ENCODE measurements at regions not wholly inside any gene's neighbourhood (a gene's known extent, or its start where the extent isn't known, plus 50 kb on each side); places are given as distances from the start of the nearest gene placed in this dataset.
"Not testable (repeated sequence)": the region's sequence is repeated elsewhere in the genome, so short reads cannot be mapped to it uniquely, and the experiment has no call there.

GRCh38 chr9:102206432-102206831 is 468.0 kb upstream of the GRIN3A start:
- no peaks in the 10 kb centered on the region for H3K4me1 Mint-ChIP-seq
- no peaks in the 10 kb centered on the region for H3K36me3 ChIP-seq (ENCODE audit: control insufficient read depth, insufficient read depth, low read length)
- H3K4me3 Mint-ChIP-seq: no peak overlapping the region
- H3K9me3 ChIP-seq (ENCODE audit: control insufficient read depth in 2 of 2, low read length in 2 of 2): no peaks in the 10 kb centered on the region
- H3K9me3 Mint-ChIP-seq: peaks cover 0 to 24% (median 3%) of the 10 kb centered on the region in 7 donors
- no peaks in the 10 kb centered on the region for H3K27me3 Mint-ChIP-seq
- DNase-seq (no peak), ATAC-seq (ENCODE audit: low read depth in 2 of 2) (no peak)
- no peak overlapping the region for H3K27ac Mint-ChIP-seq
- no peaks in the 10 kb centered on the region for H3K27me3 ChIP-seq (ENCODE audit: control insufficient read depth, insufficient read depth, low read length)
- no peaks in the 10 kb centered on the region for H3K36me3 Mint-ChIP-seq
- H3K4me1 ChIP-seq (ENCODE audit: control insufficient read depth, insufficient read depth, low read length, poor library complexity, severe bottlenecking): no peaks in the 10 kb centered on the region
- no peak overlapping the region for H3K27ac ChIP-seq (ENCODE audit: insufficient read depth, low read length, poor library complexity, severe bottlenecking)
- no peak overlapping the region for H3K4me3 ChIP-seq (ENCODE audit: low read depth, low read length)

GRCh38 chr9:102205251-102205650 is 466.8 kb upstream of the GRIN3A start:
- no peak overlapping the region for H3K4me3 ChIP-seq (ENCODE audit: low read depth, low read length)
- no peaks in the 10 kb centered on the region for H3K36me3 ChIP-seq (ENCODE audit: control insufficient read depth, insufficient read depth, low read length)
- no peak overlapping the region for H3K27ac ChIP-seq (ENCODE audit: insufficient read depth, low read length, poor library complexity, severe bottlenecking)
- no peaks in the 10 kb centered on the region for H3K4me1 Mint-ChIP-seq
- no peak overlapping the region for H3K4me3 Mint-ChIP-seq
- ATAC-seq (ENCODE audit: low read depth in 2 of 2): no peak
- no peaks in the 10 kb centered on the region for H3K36me3 Mint-ChIP-seq
- H3K27me3 ChIP-seq (ENCODE audit: control insufficient read depth, insufficient read depth, low read length): no peaks in the 10 kb centered on the region
- H3K27ac Mint-ChIP-seq: no peak overlapping the region
- peaks cover 0 to 28% (median 6%) of the 10 kb centered on the region in 7 donors for H3K9me3 Mint-ChIP-seq
- no peak for DNase-seq
- H3K4me1 ChIP-seq (ENCODE audit: control insufficient read depth, insufficient read depth, low read length, poor library complexity, severe bottlenecking): no peaks in the 10 kb centered on the region
- H3K27me3 Mint-ChIP-seq: no peaks in the 10 kb centered on the region
- H3K9me3 ChIP-seq (ENCODE audit: control insufficient read depth in 2 of 2, low read length in 2 of 2): no peaks in the 10 kb centered on the region

- H3K9me3 Mint-ChIP-seq: peaks cover under 1 to 28% (median 7%) of the 10 kb centered on the region in 7 donors
- H3K4me1 Mint-ChIP-seq: no peaks in the 10 kb centered on the region
- H3K36me3 Mint-ChIP-seq: no peaks in the 10 kb centered on the region
- ATAC-seq (ENCODE audit: low read depth in 2 of 2) (no peak), DNase-seq (no peak)
- no peaks in the 10 kb centered on the region for H3K27me3 ChIP-seq (ENCODE audit: control insufficient read depth, insufficient read depth, low read length)
- H3K27ac ChIP-seq (ENCODE audit: insufficient read depth, low read length, poor library complexity, severe bottlenecking): no peak overlapping the region
- H3K4me3 Mint-ChIP-seq: no peak overlapping the region
- H3K9me3 ChIP-seq (ENCODE audit: control insufficient read depth in 2 of 2, low read length in 2 of 2): no peaks in the 10 kb centered on the region
- H3K4me1 ChIP-seq (ENCODE audit: control insufficient read depth, insufficient read depth, low read length, poor library complexity, severe bottlenecking): no peaks in the 10 kb centered on the region
- no peak overlapping the region for H3K27ac Mint-ChIP-seq
- H3K4me3 ChIP-seq (ENCODE audit: low read depth, low read length): no peak overlapping the region
- H3K27me3 Mint-ChIP-seq: no peaks in the 10 kb centered on the region
- no peaks in the 10 kb centered on the region for H3K36me3 ChIP-seq (ENCODE audit: control insufficient read depth, insufficient read depth, low read length)
These were observed 463.7 kb upstream of the GRIN3A start for GRCh38 chr9:102202126-102202525.

- Mint-ChIP-seq H3K4me1 (no peaks in the 10 kb centered on the region), H3K27me3 (no peaks in the 10 kb centered on the region), H3K9me3 (peaks cover 2 to 10% (median 4%) of the 10 kb centered on the region in 7 donors), H3K36me3 (no peaks in the 10 kb centered on the region), H3K27ac (no peak overlapping the region), H3K4me3 (no peak overlapping the region)
- Histone ChIP-seq H3K4me1 (ENCODE audit: control insufficient read depth, insufficient read depth, low read length, poor library complexity, severe bottlenecking) (no peaks in the 10 kb centered on the region), H3K4me3 (ENCODE audit: low read depth, low read length) (no peak overlapping the region), H3K9me3 (ENCODE audit: control insufficient read depth in 2 of 2, low read length in 2 of 2) (no peaks in the 10 kb centered on the region), H3K27ac (ENCODE audit: insufficient read depth, low read length, poor library complexity, severe bottlenecking) (no peak overlapping the region), H3K27me3 (ENCODE audit: control insufficient read depth, insufficient read depth, low read length) (no peaks in the 10 kb centered on the region), H3K36me3 (ENCODE audit: control insufficient read depth, insufficient read depth, low read length) (no peaks in the 10 kb centered on the region)
- no peak for ATAC-seq (ENCODE audit: low read depth in 2 of 2)
- DNase-seq: no peak
These were observed 447.5 kb upstream of the GRIN3A start for GRCh38 chr9:102185962-102186361.

GRCh38 chr9:102185371-102185770 is 446.9 kb upstream of the GRIN3A start:
- DNase-seq (no peak), ATAC-seq (ENCODE audit: low read depth in 2 of 2) (no peak)
- Histone ChIP-seq H3K27ac (ENCODE audit: insufficient read depth, low read length, poor library complexity, severe bottlenecking) (no peak overlapping the region), H3K36me3 (ENCODE audit: control insufficient read depth, insufficient read depth, low read length) (no peaks in the 10 kb centered on the region), H3K9me3 (ENCODE audit: control insufficient read depth in 2 of 2, low read length in 2 of 2) (no peaks in the 10 kb centered on the region), H3K4me3 (ENCODE audit: low read depth, low read length) (no peak overlapping the region), H3K27me3 (ENCODE audit: control insufficient read depth, insufficient read depth, low read length) (no peaks in the 10 kb centered on the region), H3K4me1 (ENCODE audit: control insufficient read depth, insufficient read depth, low read length, poor library complexity, severe bottlenecking) (no peaks in the 10 kb centered on the region)
- Mint-ChIP-seq H3K9me3 (peaks cover 3 to 12% (median 4%) of the 10 kb centered on the region in 7 donors), H3K4me1 (no peaks in the 10 kb centered on the region), H3K36me3 (no peaks in the 10 kb centered on the region), H3K27ac (no peak overlapping the region), H3K4me3 (no peak overlapping the region), H3K27me3 (no peaks in the 10 kb centered on the region)

GRCh38 chr9:102178811-102179210 is 440.4 kb upstream of the GRIN3A start:
- DNase-seq (no peak), ATAC-seq (ENCODE audit: low read depth in 2 of 2) (no peak)
- H3K27me3 ChIP-seq (ENCODE audit: control insufficient read depth, insufficient read depth, low read length): no peaks in the 10 kb centered on the region
- Mint-ChIP-seq H3K27me3 (no peaks in the 10 kb centered on the region), H3K36me3 (no peaks in the 10 kb centered on the region), H3K9me3 (peaks cover 5 to 22% (median 8%) of the 10 kb centered on the region in 7 donors), H3K27ac (no peak overlapping the region), H3K4me1 (no peaks in the 10 kb centered on the region), H3K4me3 (no peak overlapping the region)
- H3K27ac ChIP-seq (ENCODE audit: insufficient read depth, low read length, poor library complexity, severe bottlenecking): no peak overlapping the region
- H3K9me3 ChIP-seq (ENCODE audit: control insufficient read depth in 2 of 2, low read length in 2 of 2): peaks cover 0 to 3% of the 10 kb centered on the region in 2 experiments
- H3K4me1 ChIP-seq (ENCODE audit: control insufficient read depth, insufficient read depth, low read length, poor library complexity, severe bottlenecking): no peaks in the 10 kb centered on the region
- H3K36me3 ChIP-seq (ENCODE audit: control insufficient read depth, insufficient read depth, low read length): no peaks in the 10 kb centered on the region
- no peak overlapping the region for H3K4me3 ChIP-seq (ENCODE audit: low read depth, low read length)

- not testable (repeated sequence) for H3K9me3 ChIP-seq (ENCODE audit: control insufficient read depth in 2 of 2, low read length in 2 of 2); H3K4me1 Mint-ChIP-seq; H3K27ac ChIP-seq (ENCODE audit: insufficient read depth, low read length, poor library complexity, severe bottlenecking); H3K36me3 ChIP-seq (ENCODE audit: control insufficient read depth, insufficient read depth, low read length); H3K27me3 Mint-ChIP-seq; H3K4me3 Mint-ChIP-seq; H3K4me3 ChIP-seq (ENCODE audit: low read depth, low read length); H3K36me3 Mint-ChIP-seq; H3K4me1 ChIP-seq (ENCODE audit: control insufficient read depth, insufficient read depth, low read length, poor library complexity, severe bottlenecking); H3K27me3 ChIP-seq (ENCODE audit: control insufficient read depth, insufficient read depth, low read length); H3K27ac Mint-ChIP-seq; ATAC-seq (ENCODE audit: low read depth in 2 of 2); DNase-seq
- peaks cover 0 to 26% (median 9%) of the 10 kb centered on the region in 7 donors for H3K9me3 Mint-ChIP-seq
These were observed 435.8 kb upstream of the GRIN3A start for GRCh38 chr9:102174202-102174601.

- no peaks in the 10 kb centered on the region for H3K9me3 ChIP-seq (ENCODE audit: control insufficient read depth in 2 of 2, low read length in 2 of 2)
- H3K27ac ChIP-seq (ENCODE audit: insufficient read depth, low read length, poor library complexity, severe bottlenecking): no peak overlapping the region
- Mint-ChIP-seq H3K27ac (no peak overlapping the region), H3K4me3 (no peak overlapping the region), H3K9me3 (peaks cover 0 to 7% (median under 1%) of the 10 kb centered on the region in 7 donors), H3K27me3 (no peaks in the 10 kb centered on the region), H3K36me3 (no peaks in the 10 kb centered on the region), H3K4me1 (no peaks in the 10 kb centered on the region)
- H3K4me3 ChIP-seq (ENCODE audit: low read depth, low read length): no peak overlapping the region
- DNase-seq (no peak), ATAC-seq (ENCODE audit: low read depth in 2 of 2) (no peak)
- no peaks in the 10 kb centered on the region for H3K4me1 ChIP-seq (ENCODE audit: control insufficient read depth, insufficient read depth, low read length, poor library complexity, severe bottlenecking)
- no peaks in the 10 kb centered on the region for H3K36me3 ChIP-seq (ENCODE audit: control insufficient read depth, insufficient read depth, low read length)
- no peaks in the 10 kb centered on the region for H3K27me3 ChIP-seq (ENCODE audit: control insufficient read depth, insufficient read depth, low read length)
These were observed 425.8 kb upstream of the GRIN3A start for GRCh38 chr9:102164247-102164646.
